Endothelial cell (in vitro differentiated cells): ENCODE measurements at regions not wholly inside any gene's neighbourhood (a gene's known extent, or its start where the extent isn't known, plus 50 kb on each side); places are given as distances from the start of the nearest gene placed in this dataset.

Source experiments
- DNase-seq: peaks from one replicate; pipeline ENCODE4 v3.0.0; 2021; ENCODE audit warnings: low spot score
- H3K27ac Mint-ChIP-seq: one replicate; pipeline ENCODE4 v1.8.0; 2021; ENCODE audit warnings: mixed read lengths, inconsistent platforms; ENCODE audit not compliant: unreplicated experiment
- H3K27me3 Mint-ChIP-seq: one replicate; pipeline ENCODE4 v1.8.0; 2021; ENCODE audit warnings: mild to moderate bottlenecking, moderate library complexity, mixed read lengths, inconsistent platforms; ENCODE audit not compliant: unreplicated experiment
- H3K36me3 Mint-ChIP-seq: one replicate; pipeline ENCODE4 v1.8.0; 2021; ENCODE audit warnings: mild to moderate bottlenecking, low read depth, mixed read lengths, inconsistent platforms; ENCODE audit not compliant: unreplicated experiment
- H3K4me1 Mint-ChIP-seq: one replicate; pipeline ENCODE4 v1.8.0; 2021; ENCODE audit warnings: mild to moderate bottlenecking, mixed read lengths, inconsistent platforms; ENCODE audit not compliant: unreplicated experiment
- H3K4me3 Mint-ChIP-seq: one replicate; pipeline ENCODE4 v1.8.0; 2021; ENCODE audit warnings: mild to moderate bottlenecking, mixed read lengths, inconsistent platforms; ENCODE audit not compliant: unreplicated experiment
- H3K9me3 Mint-ChIP-seq: one replicate; pipeline ENCODE4 v1.8.0; 2021; ENCODE audit warnings: mixed read lengths, inconsistent platforms; ENCODE audit not compliant: unreplicated experiment
- TF ChIP-seq, protein P1 (sequence below): fragments of 200-600 bp; sonication (generic); IDR thresholded peaks from one replicate; pipeline ENCODE4 v1.5.0; 2021; ENCODE audit warnings: antibody characterized with exemption; ENCODE audit not compliant: unreplicated experiment

DNA sequence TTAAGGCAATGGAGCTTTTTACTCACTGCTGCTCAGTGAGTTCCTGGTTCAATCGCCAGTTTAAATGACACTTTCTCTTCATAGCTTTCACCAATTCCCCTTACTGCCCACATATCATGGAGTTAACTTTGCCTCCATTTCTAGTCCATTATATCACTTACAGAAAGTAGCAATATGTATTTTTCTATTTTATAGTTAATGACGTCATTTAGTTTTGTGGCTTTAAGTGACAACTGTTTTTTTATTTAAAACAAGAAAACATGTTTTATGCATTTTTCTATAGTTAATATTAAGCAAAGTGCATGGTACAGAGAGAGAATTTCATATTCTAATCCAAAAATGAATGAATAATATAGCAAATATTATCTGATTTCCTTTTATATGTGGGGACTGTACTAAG lies 363.3 kb downstream of the CDC14C start:
- Mint-ChIP-seq H3K27ac (no peak overlapping the region), H3K4me3 (no peak overlapping the region), H3K36me3 (no peaks in the 10 kb centered on the region), H3K9me3 (no peaks in the 10 kb centered on the region), H3K27me3 (peaks cover 1% of the 10 kb centered on the region), H3K4me1 (no peaks in the 10 kb centered on the region)
- DNase-seq = no peak
- TF ChIP-seq, protein P1, sequence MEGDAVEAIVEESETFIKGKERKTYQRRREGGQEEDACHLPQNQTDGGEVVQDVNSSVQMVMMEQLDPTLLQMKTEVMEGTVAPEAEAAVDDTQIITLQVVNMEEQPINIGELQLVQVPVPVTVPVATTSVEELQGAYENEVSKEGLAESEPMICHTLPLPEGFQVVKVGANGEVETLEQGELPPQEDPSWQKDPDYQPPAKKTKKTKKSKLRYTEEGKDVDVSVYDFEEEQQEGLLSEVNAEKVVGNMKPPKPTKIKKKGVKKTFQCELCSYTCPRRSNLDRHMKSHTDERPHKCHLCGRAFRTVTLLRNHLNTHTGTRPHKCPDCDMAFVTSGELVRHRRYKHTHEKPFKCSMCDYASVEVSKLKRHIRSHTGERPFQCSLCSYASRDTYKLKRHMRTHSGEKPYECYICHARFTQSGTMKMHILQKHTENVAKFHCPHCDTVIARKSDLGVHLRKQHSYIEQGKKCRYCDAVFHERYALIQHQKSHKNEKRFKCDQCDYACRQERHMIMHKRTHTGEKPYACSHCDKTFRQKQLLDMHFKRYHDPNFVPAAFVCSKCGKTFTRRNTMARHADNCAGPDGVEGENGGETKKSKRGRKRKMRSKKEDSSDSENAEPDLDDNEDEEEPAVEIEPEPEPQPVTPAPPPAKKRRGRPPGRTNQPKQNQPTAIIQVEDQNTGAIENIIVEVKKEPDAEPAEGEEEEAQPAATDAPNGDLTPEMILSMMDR = no peak

DNA sequence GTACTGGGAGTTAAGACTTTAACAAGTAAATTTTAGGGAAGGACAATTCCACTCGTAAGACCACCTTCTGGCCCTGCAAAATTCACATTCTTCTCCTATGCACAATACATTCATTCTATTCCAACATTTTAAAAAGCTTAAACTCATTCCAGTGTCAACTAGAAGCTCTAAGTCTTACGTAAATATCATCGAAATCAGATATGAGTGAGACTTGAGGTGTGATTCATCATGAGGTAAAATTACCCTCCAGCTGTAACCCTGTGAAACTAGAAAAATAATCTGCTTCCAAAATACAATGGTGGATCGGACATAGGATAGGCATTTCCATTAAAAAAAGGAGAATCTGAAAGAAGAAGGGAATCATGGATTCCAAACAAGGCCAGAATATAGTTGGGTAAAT lies 370.3 kb downstream of the CDC14C start:
- Mint-ChIP-seq H3K9me3 (no peaks in the 10 kb centered on the region), H3K27ac (no peak overlapping the region), H3K27me3 (no peaks in the 10 kb centered on the region), H3K4me3 (no peak overlapping the region), H3K36me3 (no peaks in the 10 kb centered on the region), H3K4me1 (no peaks in the 10 kb centered on the region)
- TF ChIP-seq, protein P1 = no peak
- no peak for DNase-seq

DNA sequence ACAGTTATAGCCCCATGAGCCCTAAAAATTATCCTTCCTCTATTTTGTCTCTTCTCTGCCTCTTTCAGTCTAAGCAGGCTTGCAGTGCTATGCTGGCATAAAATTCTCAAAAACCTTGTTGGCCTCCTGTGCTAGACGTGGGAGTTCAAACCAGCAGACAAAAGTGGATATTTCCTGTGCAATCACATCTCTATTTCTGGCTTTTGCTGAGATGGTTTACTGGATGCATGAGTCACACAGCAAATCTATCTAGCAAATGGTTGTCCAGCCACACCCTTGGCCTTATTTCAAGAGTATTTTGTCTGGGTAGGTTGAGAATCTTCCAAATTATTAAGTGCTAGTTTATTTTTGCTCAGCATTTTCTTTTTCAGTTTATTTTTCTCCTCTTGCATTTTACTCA lies 370.8 kb downstream of the CDC14C start:
- Mint-ChIP-seq H3K27me3 (no peaks in the 10 kb centered on the region), H3K9me3 (no peaks in the 10 kb centered on the region), H3K4me1 (no peaks in the 10 kb centered on the region), H3K4me3 (no peak overlapping the region), H3K27ac (no peak overlapping the region), H3K36me3 (no peaks in the 10 kb centered on the region)
- DNase-seq = no peak
- TF ChIP-seq, protein P1 = no peak

DNA sequence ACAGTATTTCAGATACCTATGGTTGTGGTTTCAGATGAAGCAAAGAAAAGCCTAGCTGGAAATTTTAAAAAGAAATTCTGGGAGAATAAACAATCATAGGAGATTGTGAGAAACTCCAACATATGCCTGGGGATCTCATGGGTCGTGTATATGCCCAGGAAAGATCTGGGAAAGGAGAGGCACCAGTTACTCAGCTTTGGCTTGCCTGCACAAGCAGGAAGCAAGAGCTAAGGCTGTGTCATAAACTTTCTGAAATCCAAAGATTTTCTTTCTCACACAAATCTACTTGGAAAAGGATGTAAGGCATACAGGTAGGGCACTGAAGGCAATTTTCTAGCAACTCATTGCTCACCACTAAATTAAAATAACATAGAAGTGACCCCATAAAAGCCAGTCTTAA lies 373.6 kb downstream of the CDC14C start:
- no peaks in the 10 kb centered on the region for H3K4me1 Mint-ChIP-seq
- TF ChIP-seq, protein P1 = no peak
- H3K4me3 Mint-ChIP-seq = no peak overlapping the region
- no peak for DNase-seq
- H3K27me3 Mint-ChIP-seq = no peaks in the 10 kb centered on the region
- no peak overlapping the region for H3K27ac Mint-ChIP-seq
- no peaks in the 10 kb centered on the region for H3K36me3 Mint-ChIP-seq
- H3K9me3 Mint-ChIP-seq = no peaks in the 10 kb centered on the region

DNA sequence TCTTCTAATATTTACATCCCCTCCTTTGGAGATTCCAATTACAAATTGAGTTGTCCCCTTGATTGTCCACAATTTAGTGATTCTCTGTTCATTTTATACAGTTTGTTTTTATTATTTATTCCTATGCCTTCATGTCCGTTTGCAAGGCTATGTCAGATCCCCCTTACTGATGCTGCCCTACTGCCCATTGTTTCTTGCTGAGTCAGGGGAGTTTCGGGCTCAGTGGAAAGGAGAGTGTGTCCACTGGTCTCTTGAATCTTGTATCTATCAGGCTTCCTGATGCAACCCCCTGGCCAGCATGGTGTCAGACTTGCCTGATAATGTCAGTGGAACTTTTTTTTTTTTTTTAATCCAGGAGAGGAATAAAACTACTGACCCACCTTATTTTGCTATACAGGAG lies 384.4 kb downstream of the CDC14C start:
- no peaks in the 10 kb centered on the region for H3K4me1 Mint-ChIP-seq
- H3K27me3 Mint-ChIP-seq = no peaks in the 10 kb centered on the region
- H3K4me3 Mint-ChIP-seq = no peak overlapping the region
- H3K27ac Mint-ChIP-seq = no peak overlapping the region
- no peaks in the 10 kb centered on the region for H3K36me3 Mint-ChIP-seq
- no peaks in the 10 kb centered on the region for H3K9me3 Mint-ChIP-seq
- TF ChIP-seq, protein P1 = no peak
- no peak for DNase-seq
